Activated naive CD4-positive, alpha-beta T cell treated with Interleukin-2 at 50 U/mL for 16 hours (primary cell): ENCODE measurements at regions not wholly inside any gene's neighbourhood (a gene's known extent, or its start where the extent isn't known, plus 50 kb on each side); places are given as distances from the start of the nearest gene placed in this dataset.
"Not testable (repeated sequence)": the region's sequence is repeated elsewhere in the genome, so short reads cannot be mapped to it uniquely, and the experiment has no call there.

ENCODE experiments used
- DNase-seq: peaks from one replicate; pipeline ENCODE4 v3.0.0-alpha.2; 2020

- no peak for DNase-seq
Observed at GRCh38 chr5:42894057-42894456, 82.4 kb upstream of the SELENOP start.

DNA sequence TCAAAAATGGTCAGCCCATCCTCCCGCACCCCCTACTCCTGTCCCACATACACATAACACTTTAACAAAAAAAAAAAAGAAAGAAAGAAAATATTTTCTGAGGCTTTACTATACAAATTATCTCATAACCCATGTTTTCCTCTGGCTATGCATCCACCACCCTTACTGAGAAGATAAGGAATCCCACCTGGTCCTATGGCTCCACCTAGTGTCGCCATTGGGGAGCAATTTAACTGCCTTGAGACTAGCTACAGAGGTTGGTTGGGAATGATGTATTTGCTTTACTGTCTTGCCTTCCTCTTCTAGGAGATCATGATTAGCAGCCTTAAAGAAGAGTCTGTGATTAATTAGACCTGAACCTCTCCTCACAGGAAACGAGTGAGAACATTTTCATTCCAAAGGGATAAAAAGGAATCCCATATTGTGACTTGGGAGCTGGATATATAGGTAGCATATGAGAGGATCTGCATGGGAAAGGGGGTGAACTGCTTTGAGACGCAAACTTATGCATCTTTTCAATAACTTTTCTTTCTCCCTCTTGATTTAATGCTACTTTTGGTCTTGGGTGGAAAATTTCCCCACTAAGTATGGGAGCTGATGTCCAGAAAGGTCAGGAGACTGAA lies 77.7 kb upstream of the SELENOP start:
- DNase-seq = peak; percentile 64

DNA sequence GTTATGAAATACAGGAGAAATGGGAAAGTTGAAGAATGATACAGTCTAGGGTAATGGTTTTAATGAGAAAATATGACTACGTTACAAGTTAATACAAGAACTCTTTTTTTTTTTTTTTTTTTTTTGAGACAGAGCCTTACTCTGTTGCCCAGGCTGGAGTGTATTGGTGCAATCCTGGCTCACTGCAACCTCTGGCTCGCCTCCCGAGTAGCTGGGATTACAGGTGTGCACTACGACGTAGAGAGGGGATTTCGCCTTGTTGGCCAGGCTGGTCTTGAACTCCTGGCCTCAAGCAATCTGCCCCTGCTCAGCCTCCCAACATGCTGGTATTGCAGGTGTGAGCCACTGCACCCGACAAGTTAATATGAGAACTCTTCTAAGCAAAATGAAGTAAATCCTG lies 77.1 kb upstream of the SELENOP start:
- DNase-seq = no peak

DNA sequence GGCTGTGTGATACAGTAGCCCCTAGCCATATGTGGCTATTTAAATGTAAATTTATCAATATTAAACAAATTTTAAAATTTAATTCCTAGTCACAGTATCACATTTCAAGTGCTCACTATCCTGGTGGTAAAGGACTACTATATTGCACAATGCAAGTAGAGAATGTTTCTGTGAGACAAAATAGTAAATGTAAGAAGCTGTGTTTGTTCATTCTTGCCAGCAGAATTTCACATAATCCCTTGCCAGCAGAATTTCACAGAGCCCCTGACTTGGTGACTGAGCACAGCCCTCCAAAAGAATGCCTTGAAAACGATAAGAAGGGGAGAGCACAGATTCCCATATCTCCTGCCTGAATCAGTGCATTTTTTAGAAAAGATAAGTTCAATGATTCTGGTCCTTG lies 75.9 kb upstream of the SELENOP start:
- DNase-seq = no peak

DNA sequence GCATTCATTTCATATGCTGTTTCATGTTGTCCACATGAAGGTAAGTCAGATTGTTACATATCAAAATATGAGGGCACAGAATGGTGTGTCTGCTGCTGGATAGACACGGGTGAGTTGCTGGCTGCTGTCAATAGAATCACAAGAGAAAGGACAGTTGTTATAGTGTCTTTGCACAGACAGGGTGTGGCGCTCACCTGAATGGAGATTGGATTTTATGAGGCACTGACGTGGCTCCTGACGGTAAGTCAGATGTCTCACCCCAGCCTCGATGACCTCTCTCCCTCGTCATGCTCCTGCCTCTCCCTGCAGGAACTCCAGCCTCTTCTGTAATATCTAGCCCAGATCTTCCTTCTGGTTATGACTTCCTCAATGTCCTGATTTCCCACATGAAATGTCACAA lies 75.4 kb upstream of the SELENOP start:
- no peak for DNase-seq

GRCh38 chr5:42886635-42887034 lies 74.9 kb upstream of the SELENOP start:
- no peak for DNase-seq

GRCh38 chr5:42884326-42884725 lies 72.6 kb upstream of the SELENOP start:
- no peak for DNase-seq

DNA sequence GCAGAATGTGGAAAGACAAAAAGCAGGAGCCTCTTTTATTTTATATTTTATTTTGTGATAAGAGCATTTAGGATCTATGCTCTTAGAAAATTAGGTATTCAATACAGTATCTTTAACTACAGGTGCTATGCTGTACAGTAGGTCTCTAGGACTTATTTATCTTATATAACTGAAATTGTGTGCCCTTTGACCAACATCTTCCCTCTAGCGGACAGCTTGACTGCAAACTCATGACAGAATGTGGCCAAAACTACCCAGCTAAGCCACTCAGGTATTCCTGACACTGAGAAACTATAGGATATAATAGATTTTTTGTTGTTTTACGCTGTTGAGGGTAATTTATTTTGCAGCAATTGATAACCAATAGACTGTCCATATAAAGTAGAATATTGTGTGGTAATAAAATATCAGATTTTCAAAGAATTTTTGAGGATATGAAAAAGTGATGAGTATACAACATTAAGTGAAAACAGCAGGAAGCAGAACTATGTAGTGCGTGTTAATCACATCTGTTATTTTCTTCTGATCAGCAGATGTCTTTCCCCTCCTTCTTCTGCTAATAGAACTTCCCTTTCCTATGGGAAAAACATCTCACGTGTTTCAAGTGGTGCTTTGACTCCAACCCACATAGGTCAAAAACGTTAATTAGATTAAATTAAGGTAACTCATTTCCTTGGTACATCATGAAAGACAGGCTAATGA lies 69.9 kb upstream of the SELENOP start:
- DNase-seq = no peak

- DNase-seq = no peak
Observed at GRCh38 chr5:42880496-42881150, 68.9 kb upstream of the SELENOP start.

- no peak for DNase-seq
Observed at GRCh38 chr5:42879291-42879690, 67.6 kb upstream of the SELENOP start.

GRCh38 chr5:42878550-42878949 lies 66.9 kb upstream of the SELENOP start:
- no peak for DNase-seq

GRCh38 chr5:42878041-42878440 lies 66.3 kb upstream of the SELENOP start:
- no peak for DNase-seq

- DNase-seq = no peak
Observed at GRCh38 chr5:42877431-42877830, 65.7 kb upstream of the SELENOP start.

- no peak for DNase-seq
Observed at GRCh38 chr5:42876375-42876844, 64.7 kb upstream of the SELENOP start.

GRCh38 chr5:42875785-42876374 lies 64.2 kb upstream of the SELENOP start:
- no peak for DNase-seq

DNA sequence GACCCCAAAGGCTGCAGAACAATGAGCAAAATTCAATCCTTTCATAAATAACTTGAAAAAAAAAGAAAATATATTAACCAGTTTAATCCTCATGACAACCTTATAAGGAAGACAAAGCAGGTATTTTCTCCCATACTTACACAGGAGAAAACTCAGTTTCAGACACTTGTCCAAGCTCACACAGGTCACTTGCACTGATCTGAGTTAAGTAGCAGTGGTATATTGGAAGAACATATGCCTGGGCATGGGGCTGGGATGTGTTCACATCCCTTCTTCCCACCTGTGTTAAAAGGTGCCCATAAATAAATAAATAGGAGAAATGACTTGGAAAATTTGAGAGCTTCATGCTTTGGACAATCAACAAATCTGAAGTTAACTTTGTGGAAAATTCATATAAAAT lies 63.5 kb upstream of the SELENOP start:
- no peak for DNase-seq

- no peak for DNase-seq
Observed at GRCh38 chr5:42874621-42875198, 63.0 kb upstream of the SELENOP start.

DNA sequence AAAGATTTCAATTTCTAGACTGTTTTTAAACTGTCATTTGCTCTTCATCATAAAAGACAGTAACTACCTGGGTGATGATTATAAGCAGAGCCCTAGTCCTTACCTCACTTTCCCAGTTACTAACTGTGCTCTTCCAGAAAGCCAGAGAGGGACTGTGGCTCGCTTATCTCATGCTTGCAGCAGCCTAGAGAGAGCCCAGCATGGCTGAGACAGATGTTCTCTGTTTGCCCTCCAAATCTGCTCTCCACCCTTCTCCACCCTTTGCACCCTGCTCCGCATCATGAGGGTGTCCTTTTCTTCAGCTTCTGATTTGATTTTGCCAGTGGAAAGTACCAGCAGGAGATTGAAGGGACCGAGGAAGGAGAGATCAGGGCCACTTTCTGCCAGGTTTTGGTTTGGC lies 61.2 kb upstream of the SELENOP start:
- no peak for DNase-seq

GRCh38 chr5:42870882-42871418 lies 59.3 kb upstream of the SELENOP start:
- DNase-seq = no peak

DNA sequence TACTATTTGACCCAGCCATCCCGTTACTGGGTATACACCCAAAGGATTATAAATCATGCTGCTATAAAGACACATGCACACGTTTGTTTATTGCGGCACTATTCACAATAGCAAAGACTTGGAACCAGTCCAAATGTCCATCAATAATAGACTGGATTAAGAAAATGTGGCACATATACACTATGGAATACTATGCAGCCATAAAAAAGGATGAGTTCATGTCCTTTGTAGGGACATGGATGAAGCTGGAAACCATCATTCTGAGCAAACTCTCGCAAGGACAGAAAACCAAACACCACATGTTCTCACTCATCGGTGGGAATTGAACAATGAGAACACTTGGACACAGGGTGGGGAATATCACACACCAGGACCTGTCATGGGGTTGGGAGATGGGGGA lies 56.7 kb upstream of the SELENOP start:
- DNase-seq = not testable (repeated sequence)

- not testable (repeated sequence) for DNase-seq
Observed at GRCh38 chr5:42864749-42865148, 53.1 kb upstream of the SELENOP start.
